ENCODE measurements at regions not wholly inside any gene's neighbourhood (a gene's known extent, or its start where the extent isn't known, plus 50 kb on each side); places are given as distances from the start of the nearest gene placed in this dataset.
"Not testable (repeated sequence)": the region's sequence is repeated elsewhere in the genome, so short reads cannot be mapped to it uniquely, and the experiment has no call there.

GRCh38 chr7:86372262-86372661 is 271.4 kb upstream of the GRM3 start:
- no peak for DNase-seq (ENCODE audit: low read depth in 2 of 3, low spot score in 2 of 3)

DNA sequence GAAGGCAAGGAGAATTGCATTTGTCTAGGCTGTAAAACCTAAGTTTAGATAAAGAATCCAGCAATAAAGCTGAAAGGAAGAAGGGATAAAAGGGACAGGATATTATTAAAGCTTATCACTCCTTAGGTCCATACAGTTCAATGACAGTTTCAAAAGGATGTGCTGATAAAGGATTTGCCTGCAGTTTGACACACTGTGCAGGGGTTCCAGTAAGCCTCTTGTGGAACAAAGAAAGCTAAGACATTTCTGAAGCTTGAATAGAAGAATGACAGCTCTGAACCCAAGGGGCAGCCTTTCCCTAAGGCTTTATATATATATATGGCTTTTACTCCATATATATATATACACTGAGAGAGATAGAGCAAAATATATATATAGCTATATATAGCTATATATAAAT is 276.8 kb upstream of the GRM3 start:
- DNase-seq (ENCODE audit: low read depth in 2 of 3, low spot score in 2 of 3): no peak

GRCh38 chr7:86340407-86340806 is 303.3 kb upstream of the GRM3 start:
- DNase-seq (ENCODE audit: low read depth in 2 of 3, low spot score in 2 of 3): not testable (repeated sequence)

DNA sequence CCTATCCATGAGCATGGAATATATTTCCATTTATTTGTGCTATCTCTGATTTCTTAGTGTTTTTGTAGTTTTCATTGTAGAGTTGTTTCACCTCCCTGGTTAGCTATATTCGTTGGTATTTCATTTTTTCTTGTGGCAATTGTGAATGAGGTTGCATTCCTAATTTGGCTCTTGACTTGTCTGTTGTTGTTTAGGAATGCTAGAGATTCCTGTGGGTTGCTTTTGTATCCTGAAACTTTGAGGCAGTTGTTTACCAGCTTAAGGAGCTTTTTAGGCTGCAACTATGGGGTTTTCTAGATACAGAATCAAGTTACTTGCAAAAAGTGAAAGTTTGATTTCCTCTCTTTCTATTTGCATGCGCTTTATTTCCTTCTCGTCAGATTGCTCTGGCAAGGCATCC is 304.7 kb upstream of the GRM3 start:
- DNase-seq (ENCODE audit: low read depth in 2 of 3, low spot score in 2 of 3): no peak

- no peak for DNase-seq (ENCODE audit: low read depth in 2 of 3, low spot score in 2 of 3)
Measured at GRCh38 chr7:86328801-86329433, 314.8 kb upstream of the GRM3 start.

GRCh38 chr7:86326847-86327246 is 316.9 kb upstream of the GRM3 start:
- DNase-seq (ENCODE audit: low read depth in 2 of 3, low spot score in 2 of 3): no peak

GRCh38 chr7:86320889-86321288 is 322.8 kb upstream of the GRM3 start:
- no peak for DNase-seq (ENCODE audit: low read depth in 2 of 3, low spot score in 2 of 3)

DNA sequence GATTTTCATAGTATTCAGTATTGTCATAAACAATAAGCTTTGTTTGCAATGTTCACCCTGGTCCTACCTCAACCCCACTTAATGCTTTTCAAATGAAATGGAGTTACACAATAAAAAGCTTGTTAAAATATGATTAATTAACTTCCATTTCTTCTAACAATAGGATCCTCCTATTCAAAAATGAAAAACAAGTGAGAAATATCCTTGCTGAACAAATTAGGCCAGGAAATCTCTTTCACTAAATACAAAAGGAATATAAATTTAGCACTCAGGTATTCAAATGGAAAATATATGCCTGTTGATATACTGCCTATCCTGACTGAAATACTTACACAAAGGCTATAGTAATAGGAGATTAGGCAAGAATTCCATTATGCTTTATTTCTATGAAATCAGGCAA is 323.4 kb upstream of the GRM3 start:
- no peak for DNase-seq (ENCODE audit: low read depth in 2 of 3, low spot score in 2 of 3)

- no peak for DNase-seq (ENCODE audit: low read depth in 2 of 3, low spot score in 2 of 3)
Measured at GRCh38 chr7:86313842-86314241, 329.9 kb upstream of the GRM3 start.

- no peak for DNase-seq (ENCODE audit: low read depth in 2 of 3, low spot score in 2 of 3)
Measured at GRCh38 chr7:86301301-86301700, 342.4 kb upstream of the GRM3 start.

GRCh38 chr7:86295526-86295925 is 348.2 kb upstream of the GRM3 start:
- DNase-seq (ENCODE audit: low read depth in 2 of 3, low spot score in 2 of 3): no peak

DNA sequence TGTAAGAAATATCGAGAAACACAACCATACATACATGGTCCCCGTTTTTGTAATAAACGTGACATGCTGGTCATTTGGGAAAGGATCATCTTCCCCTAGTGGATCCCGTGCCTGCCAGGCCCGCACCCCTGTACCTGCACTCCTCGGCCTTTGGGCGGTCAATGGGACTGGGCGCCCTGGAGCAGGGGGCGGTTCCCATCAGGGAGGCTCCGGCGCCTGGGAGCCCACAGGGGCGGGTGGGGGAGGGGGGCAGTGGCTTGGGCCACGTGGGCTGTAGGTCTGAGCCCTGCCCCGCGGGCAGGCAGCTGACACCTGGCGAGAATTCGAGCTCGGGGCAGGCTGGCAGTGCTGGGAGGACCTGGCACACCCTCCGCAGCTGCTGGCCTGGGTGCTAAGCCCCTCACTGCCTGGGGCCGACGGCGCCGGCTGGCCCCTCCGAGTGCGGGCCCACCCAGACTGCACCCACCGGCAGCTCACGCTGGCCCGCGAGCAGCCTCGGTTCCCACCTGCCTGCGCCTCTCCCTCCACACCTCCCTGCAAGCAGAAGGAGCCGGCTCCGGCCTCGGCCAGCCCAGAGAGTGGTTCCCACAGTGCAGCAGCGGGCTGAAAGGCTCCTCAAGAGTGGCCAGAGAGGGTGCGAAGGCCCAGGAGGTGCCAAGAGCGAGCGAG is 361.6 kb upstream of the GRM3 start:
- no peak for DNase-seq (ENCODE audit: low read depth in 2 of 3, low spot score in 2 of 3)

DNA sequence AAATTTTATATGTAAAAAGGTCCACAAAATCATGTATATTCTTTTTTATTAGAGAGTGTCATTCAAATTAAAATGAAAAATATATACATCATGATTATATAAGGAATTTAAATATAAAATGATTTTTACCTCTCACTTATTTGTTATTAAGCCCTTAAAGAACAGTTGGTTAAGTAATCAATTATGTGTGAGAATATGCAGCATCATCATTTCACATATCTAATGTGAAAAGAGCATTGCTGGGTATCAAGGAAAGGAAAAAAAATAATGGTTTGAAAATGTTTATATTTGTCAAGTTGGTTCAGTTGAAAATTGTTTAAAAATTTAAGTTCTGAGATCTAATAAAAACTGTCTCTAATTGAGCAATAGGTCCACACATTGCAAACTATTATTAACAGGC is 363.6 kb upstream of the GRM3 start:
- no peak for DNase-seq (ENCODE audit: low read depth in 2 of 3, low spot score in 2 of 3)

GRCh38 chr7:86262781-86263180 is 380.9 kb upstream of the GRM3 start:
- DNase-seq (ENCODE audit: low read depth in 2 of 3, low spot score in 2 of 3): no peak

GRCh38 chr7:86257894-86258293 is 385.8 kb upstream of the GRM3 start:
- no peak for DNase-seq (ENCODE audit: low read depth in 2 of 3, low spot score in 2 of 3)

- DNase-seq (ENCODE audit: low read depth in 2 of 3, low spot score in 2 of 3): no peak
Measured at GRCh38 chr7:86252406-86252805, 391.3 kb upstream of the GRM3 start.

GRCh38 chr7:86248977-86249376 is 394.7 kb upstream of the GRM3 start:
- DNase-seq (ENCODE audit: low read depth in 2 of 3, low spot score in 2 of 3): no peak

DNA sequence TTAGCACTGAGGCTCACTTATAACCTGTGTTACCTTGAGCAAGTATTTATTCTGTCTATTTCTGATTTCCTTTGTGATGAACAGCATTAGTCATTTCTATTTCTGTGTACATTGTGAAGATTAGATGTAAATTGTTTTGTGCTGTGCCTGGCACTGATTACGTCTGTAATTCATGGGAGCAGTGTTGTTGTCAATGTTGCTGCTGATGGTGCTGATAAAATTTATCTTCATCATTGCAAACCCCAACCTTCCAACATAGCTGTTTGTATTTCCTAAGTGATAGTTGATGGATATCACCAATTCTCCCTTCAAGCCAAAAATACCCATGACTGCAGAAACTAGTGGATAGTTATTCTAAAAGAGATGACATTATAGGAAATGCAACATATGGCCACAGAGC is 400.5 kb upstream of the GRM3 start:
- no peak for DNase-seq (ENCODE audit: low read depth in 2 of 3, low spot score in 2 of 3)

GRCh38 chr7:86226191-86226590 is 417.5 kb upstream of the GRM3 start:
- no peak for DNase-seq (ENCODE audit: low read depth in 2 of 3, low spot score in 2 of 3)

DNA sequence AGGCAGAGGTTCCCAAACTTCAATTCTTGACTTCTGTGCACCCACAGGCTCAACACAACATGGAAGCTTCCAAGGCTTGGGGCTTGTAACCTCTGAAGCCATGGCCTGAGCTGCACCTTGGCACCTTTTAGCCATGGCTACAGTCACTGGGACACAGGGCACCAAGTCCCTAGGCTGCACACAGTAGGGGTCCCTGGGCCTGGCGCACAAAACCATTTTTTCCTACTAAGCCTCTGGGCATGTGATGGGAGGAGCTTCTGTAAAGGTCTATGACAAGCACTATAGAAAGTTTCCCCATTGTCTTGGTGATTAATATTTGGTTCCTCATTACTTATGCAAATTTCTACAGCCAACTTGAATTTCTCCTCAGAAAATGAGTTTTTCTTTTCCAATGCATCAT is 420.9 kb upstream of the GRM3 start:
- no peak for DNase-seq (ENCODE audit: low read depth in 2 of 3, low spot score in 2 of 3)

GRCh38 chr7:86214734-86215133 is 429.0 kb upstream of the GRM3 start:
- no peak for DNase-seq (ENCODE audit: low read depth in 2 of 3, low spot score in 2 of 3)

DNA sequence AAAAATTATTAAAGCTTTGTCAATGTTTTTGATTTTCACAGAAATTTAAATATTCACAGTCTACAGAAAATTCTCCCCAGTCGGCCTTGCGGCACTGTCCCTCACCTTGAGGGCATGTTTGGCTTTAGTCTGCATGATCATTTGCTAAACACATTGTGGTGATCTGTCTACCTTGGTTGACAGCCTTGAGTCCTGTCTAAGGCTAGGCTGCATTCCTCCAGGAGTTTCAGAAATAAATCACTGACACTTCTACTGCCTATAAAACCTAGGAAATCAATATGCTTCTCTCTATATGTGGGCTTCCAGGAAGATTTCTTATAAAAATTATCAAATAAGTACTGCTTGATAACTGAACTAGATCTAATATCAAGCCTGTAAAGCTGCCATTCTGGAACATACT is 430.7 kb upstream of the GRM3 start:
- DNase-seq (ENCODE audit: low read depth in 2 of 3, low spot score in 2 of 3): no peak

- no peak for DNase-seq (ENCODE audit: low read depth in 2 of 3, low spot score in 2 of 3)
Measured at GRCh38 chr7:86209036-86209435, 434.7 kb upstream of the GRM3 start.
